Muscle layer of colon (tissue), 2 donors: ENCODE measurements at regions not wholly inside any gene's neighbourhood (a gene's known extent, or its start where the extent isn't known, plus 50 kb on each side); places are given as distances from the start of the nearest gene placed in this dataset.

ENCODE experiments used
- H3K27ac ChIP-seq: one replicate; pipeline ENCODE4 v1.7.0; 2013; ENCODE audit warnings: low read depth, mild to moderate bottlenecking, low read length, moderate library complexity
- H3K27me3 ChIP-seq, 2 donors: one replicate each; pipeline ENCODE4 v1.7.0; 2013; ENCODE audit warnings: low read length in 2 of 2, mild to moderate bottlenecking in 2 of 2; ENCODE audit not compliant: insufficient read depth in 2 of 2, control insufficient read depth in 1 of 2
- H3K36me3 ChIP-seq: one replicate; pipeline ENCODE4 v1.7.0; 2013; ENCODE audit warnings: mild to moderate bottlenecking, low read length; ENCODE audit not compliant: insufficient read depth
- H3K4me1 ChIP-seq: one replicate; pipeline ENCODE4 v1.7.0; 2013; ENCODE audit warnings: mild to moderate bottlenecking, low read length; ENCODE audit not compliant: insufficient read depth
- H3K4me3 ChIP-seq, 2 donors: one replicate each; pipeline ENCODE4 v1.7.0; 2013; ENCODE audit warnings: low read length in 2 of 2, low read depth in 1 of 2, mild to moderate bottlenecking in 1 of 2, moderate library complexity in 1 of 2
- H3K9ac ChIP-seq: one replicate; pipeline ENCODE4 v1.7.0; 2013; ENCODE audit warnings: low read length
- H3K9me3 ChIP-seq: one replicate; pipeline ENCODE4 v1.7.0; 2013; ENCODE audit warnings: mild to moderate bottlenecking, low read length
- donor health status: abdominal sarcoma.
- donor health status: Adenocarcinoma of cecum.

DNA sequence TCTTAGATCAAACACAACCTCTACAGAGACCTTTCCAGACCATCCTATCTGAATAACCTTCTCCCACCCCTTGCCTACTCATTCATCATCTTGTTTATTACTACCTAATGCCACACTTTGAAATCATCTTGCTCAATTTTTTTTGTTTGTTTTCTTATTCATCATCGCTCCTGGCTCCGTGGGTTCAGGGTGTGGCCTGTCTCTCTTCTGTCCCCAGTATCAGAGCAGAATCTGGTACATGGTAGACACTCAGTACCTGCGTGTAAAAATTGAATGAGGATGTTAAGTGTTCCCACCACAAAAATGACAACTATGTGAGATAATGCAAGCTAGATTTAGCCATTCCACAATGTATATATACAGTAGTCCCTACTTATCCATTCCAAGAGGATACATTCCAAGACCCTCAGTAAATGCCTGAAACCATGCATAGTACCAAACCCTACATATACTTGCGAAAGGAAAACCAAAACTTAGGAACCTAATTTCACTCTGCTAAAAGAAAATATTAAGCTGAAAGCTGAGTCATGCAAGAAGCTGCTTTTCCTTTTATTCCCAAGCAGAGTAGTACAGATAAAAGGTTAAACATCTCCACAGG lies 72.1 kb upstream of the SEC61G start:
- Histone ChIP-seq H3K4me1 (no peaks in the 10 kb centered on the region), H3K9ac (no peak overlapping the region), H3K27ac (no peak overlapping the region), H3K9me3 (no peaks in the 10 kb centered on the region), H3K4me3 (no peak overlapping the region), H3K27me3 (no peaks in the 10 kb centered on the region), H3K36me3 (no peaks in the 10 kb centered on the region)

DNA sequence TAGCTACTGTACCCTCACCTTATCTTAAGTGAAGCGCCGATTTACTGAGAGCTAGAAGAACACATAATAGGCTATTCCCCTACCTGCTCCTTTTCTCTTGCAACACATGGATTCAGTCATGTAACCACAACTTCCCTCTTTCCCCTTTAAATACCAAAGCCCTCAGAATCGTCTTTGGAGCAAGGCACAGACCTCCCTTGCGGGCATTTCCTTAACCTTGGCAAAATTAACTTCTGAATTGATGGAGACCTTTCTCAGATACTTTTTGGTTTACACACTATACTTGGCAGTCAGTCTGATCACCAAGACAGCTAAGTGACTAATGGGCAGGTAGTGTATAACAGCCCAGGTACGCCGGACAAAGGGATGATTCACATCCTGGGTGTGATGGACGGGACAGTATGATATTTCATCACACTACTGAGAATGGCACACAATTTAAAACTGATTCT lies 72.7 kb upstream of the SEC61G start:
- no peak overlapping the region for H3K27ac ChIP-seq
- no peaks in the 10 kb centered on the region for H3K27me3 ChIP-seq
- no peaks in the 10 kb centered on the region for H3K4me1 ChIP-seq
- no peaks in the 10 kb centered on the region for H3K36me3 ChIP-seq
- H3K9ac ChIP-seq = no peak overlapping the region
- H3K4me3 ChIP-seq = no peak overlapping the region
- no peaks in the 10 kb centered on the region for H3K9me3 ChIP-seq

DNA sequence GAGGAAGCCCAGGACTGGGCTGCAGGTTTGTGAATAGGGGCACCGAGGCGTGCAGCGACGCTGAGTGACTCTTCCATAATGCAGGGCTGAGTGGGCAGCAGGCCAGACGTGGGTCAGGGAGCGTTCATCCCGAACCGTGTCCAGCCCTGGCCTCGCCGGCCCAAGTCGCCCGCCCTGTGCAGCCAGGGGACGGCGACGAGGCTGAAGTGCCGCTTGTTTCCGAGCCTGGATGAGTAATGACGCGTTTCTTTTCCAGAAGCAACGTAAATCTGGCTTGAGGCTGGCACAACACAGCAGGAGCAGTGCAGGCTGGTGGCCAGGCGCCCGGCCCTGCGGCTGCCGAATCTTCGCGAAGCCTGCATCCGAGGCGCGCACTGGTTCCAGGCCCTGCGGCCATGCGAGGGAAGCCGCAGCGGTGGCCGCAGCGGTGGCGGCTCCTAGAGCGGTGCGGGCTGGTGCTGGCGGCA lies 74.0 kb upstream of the SEC61G start:
- Histone ChIP-seq H3K9ac (no peak overlapping the region), H3K4me3 (no peak overlapping the region), H3K4me1 (no peaks in the 10 kb centered on the region), H3K27ac (no peak overlapping the region), H3K27me3 (no peaks in the 10 kb centered on the region), H3K9me3 (no peaks in the 10 kb centered on the region), H3K36me3 (no peaks in the 10 kb centered on the region)

DNA sequence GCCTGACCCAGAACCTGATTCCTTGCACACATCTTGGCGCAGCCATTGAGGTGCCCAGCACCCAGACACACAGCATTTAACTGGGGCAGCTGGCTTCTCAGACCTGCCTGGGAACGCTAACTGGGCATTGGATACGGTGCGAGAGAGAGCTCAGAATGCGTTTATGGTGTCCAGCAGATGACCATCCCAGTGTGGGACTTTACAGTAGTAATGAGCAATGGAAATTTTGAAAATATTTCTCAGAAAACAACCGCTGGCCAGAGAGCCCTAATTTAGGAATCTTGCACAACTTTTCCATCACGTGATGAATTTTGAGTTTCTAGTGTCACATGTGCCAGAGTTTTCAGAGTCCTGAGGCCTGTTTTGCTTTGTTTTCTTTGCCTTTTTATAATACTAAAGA lies 78.2 kb upstream of the SEC61G start:
- H3K4me1 ChIP-seq = peaks cover 5% of the 10 kb centered on the region
- H3K9me3 ChIP-seq = no peaks in the 10 kb centered on the region
- H3K36me3 ChIP-seq = no peaks in the 10 kb centered on the region
- H3K27me3 ChIP-seq = no peaks in the 10 kb centered on the region
- H3K27ac ChIP-seq = no peak overlapping the region
- H3K9ac ChIP-seq = no peak overlapping the region
- H3K4me3 ChIP-seq = no peak overlapping the region

DNA sequence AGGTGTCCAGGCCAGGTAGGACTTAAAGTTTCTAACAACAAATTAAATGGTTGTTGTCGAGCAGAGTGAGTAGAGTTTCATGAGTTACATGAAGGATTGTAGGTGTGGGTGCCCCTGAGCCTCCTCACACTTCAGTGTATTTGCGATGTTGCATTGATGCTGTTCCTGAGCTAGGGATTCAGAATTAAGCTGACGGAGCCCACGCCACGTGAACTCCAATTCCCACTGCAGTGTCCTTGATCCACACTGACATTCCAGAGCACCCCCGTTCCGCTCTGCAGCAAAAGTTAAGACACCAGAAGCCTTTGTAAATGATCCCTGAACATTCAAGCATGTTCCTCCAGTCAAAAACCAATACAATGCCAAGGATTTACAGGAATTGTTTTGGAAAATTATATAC lies 78.8 kb upstream of the SEC61G start:
- no peak overlapping the region for H3K27ac ChIP-seq
- H3K4me3 ChIP-seq = no peak overlapping the region
- H3K9ac ChIP-seq = no peak overlapping the region
- peaks cover 5% of the 10 kb centered on the region for H3K4me1 ChIP-seq
- H3K27me3 ChIP-seq = no peaks in the 10 kb centered on the region
- no peaks in the 10 kb centered on the region for H3K36me3 ChIP-seq
- no peaks in the 10 kb centered on the region for H3K9me3 ChIP-seq

DNA sequence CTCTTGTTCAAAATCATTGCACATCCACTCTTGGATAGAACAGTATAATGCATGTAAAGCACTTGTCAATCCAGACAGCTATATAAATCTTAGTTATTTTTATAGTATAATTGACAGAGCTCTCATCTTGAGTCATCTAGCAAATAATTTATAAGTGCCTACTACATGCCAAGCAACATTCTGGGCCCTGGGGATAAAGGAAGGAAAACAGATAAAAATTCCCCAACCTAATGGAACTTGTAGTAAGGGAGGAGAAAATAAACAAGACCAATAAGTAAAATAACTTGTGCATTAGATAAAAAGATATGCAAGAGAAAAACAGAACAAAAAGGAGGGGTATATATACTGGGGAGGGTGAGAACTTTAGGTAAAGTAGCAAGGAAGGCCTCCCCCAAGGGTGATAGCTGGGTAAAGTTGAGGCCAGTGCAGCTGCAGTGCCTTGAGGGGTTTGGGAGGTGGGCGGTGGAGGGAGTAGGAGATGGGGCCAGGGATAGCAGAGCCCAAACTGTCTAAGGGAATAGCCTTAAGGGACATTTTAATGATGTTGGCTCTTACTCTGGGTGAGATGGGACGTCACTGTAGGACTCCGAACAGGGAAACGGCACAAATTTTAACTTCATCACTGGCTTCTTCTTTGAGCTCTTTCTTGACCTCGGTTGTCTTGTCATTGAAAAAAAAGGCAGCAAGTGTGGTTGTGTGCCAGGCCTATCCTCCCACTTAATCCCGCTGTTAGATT lies 79.3 kb upstream of the SEC61G start:
- no peaks in the 10 kb centered on the region for H3K9me3 ChIP-seq
- H3K27ac ChIP-seq = no peak overlapping the region
- no peak overlapping the region for H3K9ac ChIP-seq
- no peaks in the 10 kb centered on the region for H3K36me3 ChIP-seq
- peaks cover 5% of the 10 kb centered on the region for H3K4me1 ChIP-seq
- H3K4me3 ChIP-seq = no peak overlapping the region
- no peaks in the 10 kb centered on the region for H3K27me3 ChIP-seq

DNA sequence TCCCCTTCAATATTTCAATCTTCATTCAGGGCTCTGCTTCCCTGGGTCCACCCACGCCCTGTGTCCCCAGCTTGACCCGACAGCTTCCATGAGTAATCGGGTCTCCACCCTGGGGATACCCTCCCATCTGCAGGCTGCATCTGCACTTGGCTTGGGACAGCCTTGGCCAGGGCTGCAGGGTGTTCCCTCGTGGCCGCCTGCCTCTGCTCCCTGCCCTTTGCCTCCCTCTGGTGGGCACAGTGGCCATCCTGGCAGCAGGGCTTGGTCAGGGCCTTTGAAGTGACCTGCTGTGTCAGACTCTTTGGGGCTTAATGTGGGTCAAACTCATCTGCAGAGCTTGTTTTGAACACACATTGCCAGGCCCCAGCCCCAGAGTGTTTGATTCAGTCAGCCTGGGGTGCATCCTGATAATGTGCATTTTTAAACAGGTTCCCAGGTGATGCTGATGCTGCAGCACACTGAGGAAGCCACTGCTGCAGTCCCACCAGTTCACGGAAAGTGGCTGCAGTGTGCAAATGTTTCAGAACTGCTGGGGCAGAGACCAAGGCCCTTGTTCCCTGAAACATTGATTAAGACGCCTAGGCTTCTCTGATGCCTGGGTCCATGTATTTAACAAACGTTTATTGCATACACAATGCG lies 80.7 kb upstream of the SEC61G start:
- Histone ChIP-seq H3K9me3 (no peaks in the 10 kb centered on the region), H3K27ac (no peak overlapping the region), H3K36me3 (no peaks in the 10 kb centered on the region), H3K9ac (no peak overlapping the region), H3K4me3 (no peak overlapping the region), H3K27me3 (no peaks in the 10 kb centered on the region), H3K4me1 (peaks cover 5% of the 10 kb centered on the region)

DNA sequence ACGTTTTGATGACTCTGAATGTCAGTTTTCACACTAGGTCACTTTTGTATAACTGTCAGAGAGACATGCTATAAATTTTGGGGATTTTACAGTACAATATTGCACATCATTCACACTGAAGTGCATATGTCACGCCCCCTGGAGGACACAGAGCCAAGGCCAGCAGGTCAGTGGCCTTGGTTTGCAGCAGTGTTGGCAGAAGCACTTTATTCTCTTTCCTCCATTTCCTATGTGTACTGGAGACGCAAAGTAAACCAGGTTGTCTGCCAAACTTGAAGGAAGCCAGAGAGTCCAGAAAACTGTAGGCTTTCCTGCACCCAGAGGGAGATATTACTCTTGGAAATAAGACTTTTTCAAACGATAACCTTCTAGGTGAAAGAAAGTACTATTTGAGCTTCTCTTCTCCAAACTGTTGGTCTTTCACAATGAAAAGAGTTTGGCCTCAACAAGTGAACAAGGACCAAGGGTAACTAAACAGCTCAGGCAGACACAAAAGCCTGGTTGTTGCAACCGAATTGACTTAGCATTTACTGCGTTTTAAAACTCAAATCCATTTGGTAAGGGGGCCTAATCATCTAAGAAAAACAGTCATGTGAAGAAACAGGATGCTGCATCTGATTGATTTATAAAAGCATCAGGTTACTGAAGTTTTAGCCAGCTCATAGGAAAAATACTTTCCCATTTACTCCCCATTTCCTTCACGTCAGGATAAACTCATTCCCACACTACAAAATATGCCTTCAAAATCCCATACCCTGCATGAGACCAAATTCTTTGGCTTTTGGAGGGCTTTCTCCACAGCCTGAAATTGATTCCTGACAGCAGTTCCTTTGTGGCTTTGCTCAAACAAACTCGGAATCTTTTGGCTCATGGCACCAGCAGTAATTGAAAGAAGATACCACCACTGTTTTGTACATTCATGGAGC lies 83.0 kb upstream of the SEC61G start:
- Histone ChIP-seq H3K9ac (no peak overlapping the region), H3K4me1 (peaks cover 5% of the 10 kb centered on the region), H3K4me3 (no peak overlapping the region), H3K27ac (no peak overlapping the region), H3K27me3 (no peaks in the 10 kb centered on the region), H3K9me3 (no peaks in the 10 kb centered on the region), H3K36me3 (no peaks in the 10 kb centered on the region)

DNA sequence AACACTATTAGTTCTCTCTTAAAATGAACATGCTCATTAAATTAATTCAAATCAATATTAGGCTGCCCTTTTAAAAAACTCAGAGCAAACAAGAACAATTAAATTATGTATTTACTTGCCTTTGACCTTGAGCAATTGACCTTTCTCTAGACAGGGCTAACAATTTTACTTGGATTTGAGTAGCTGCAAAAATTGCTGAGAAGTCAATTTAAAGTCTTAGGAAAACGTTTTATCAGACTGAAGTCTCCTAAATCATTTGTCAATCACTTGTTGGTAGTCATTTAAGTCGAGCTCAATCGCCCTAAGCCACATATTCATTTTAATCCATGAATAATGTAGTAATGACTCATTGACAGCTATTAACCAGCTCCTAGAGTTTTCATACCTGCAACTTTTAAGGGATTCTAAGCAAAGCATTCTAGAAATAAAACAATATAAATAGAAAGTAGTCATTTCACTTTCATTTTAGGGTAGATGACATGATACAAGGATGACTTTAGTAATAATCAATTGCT lies 84.9 kb upstream of the SEC61G start:
- Histone ChIP-seq H3K9ac (no peak overlapping the region), H3K27ac (no peak overlapping the region), H3K4me3 (no peak overlapping the region), H3K36me3 (no peaks in the 10 kb centered on the region), H3K27me3 (no peaks in the 10 kb centered on the region), H3K4me1 (peaks cover 5% of the 10 kb centered on the region), H3K9me3 (no peaks in the 10 kb centered on the region)

DNA sequence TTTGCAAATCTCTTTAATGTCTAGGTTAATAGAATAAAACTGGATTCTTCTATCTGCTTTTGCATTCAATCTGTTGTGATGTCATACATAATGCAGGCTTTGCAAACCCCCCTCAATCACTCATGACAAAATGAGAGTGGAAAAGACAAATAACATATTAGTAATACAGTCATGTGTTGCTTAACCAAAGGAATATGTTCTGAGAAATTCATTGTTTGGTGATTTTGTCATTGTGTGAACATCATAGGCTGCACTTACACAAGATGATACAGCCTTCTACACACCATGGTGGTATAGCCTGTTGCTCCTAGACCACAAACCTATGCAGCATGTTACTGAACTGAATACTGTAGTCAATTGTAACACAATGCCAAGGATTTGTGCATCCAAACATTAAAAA lies 87.3 kb upstream of the SEC61G start:
- Histone ChIP-seq H3K4me1 (no peaks in the 10 kb centered on the region), H3K4me3 (no peak overlapping the region), H3K9me3 (no peaks in the 10 kb centered on the region), H3K36me3 (no peaks in the 10 kb centered on the region), H3K27me3 (no peaks in the 10 kb centered on the region), H3K9ac (no peak overlapping the region), H3K27ac (no peak overlapping the region)

DNA sequence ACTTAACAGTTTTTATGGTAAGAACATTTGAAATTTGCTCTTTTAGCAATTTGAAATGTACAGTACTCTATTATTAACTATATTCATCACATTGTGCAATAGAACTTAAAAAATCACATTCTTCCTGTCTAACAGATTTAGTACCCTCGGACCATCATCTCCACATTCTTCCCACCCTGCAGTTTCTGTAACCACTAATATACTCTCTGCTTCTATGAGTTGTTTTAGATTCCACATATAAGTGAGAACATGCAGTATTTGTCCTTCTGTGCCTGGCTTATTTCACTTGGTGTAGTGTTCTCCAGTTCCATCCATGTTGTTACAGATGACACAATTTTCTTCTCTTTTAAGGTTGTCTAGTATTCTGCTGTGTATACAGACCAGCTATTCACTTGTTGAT lies 88.9 kb upstream of the SEC61G start:
- H3K36me3 ChIP-seq = no peaks in the 10 kb centered on the region
- H3K4me1 ChIP-seq = no peaks in the 10 kb centered on the region
- no peak overlapping the region for H3K4me3 ChIP-seq
- H3K9me3 ChIP-seq = no peaks in the 10 kb centered on the region
- H3K27me3 ChIP-seq = no peaks in the 10 kb centered on the region
- no peak overlapping the region for H3K9ac ChIP-seq
- no peak overlapping the region for H3K27ac ChIP-seq
